Osteocyte (in vitro differentiated cells): ENCODE measurements at regions not wholly inside any gene's neighbourhood (a gene's known extent, or its start where the extent isn't known, plus 50 kb on each side); places are given as distances from the start of the nearest gene placed in this dataset.
"Not testable (repeated sequence)": the region's sequence is repeated elsewhere in the genome, so short reads cannot be mapped to it uniquely, and the experiment has no call there.

Experiments used
- DNase-seq: peaks from one replicate; pipeline ENCODE4 v3.0.0; 2021; ENCODE audit warnings: mixed read lengths; ENCODE audit not compliant: unreplicated experiment; ENCODE audit errors: extremely low spot score
- H3K27ac Mint-ChIP-seq: one replicate; pipeline ENCODE4 v1.8.0; 2021; ENCODE audit warnings: mild to moderate bottlenecking, mixed read lengths; ENCODE audit not compliant: unreplicated experiment
- H3K27me3 Mint-ChIP-seq: one replicate; pipeline ENCODE4 v1.8.0; 2021; ENCODE audit warnings: mixed read lengths; ENCODE audit not compliant: unreplicated experiment
- H3K36me3 Mint-ChIP-seq: one replicate; pipeline ENCODE4 v1.8.0; 2021; ENCODE audit warnings: mixed read lengths; ENCODE audit not compliant: unreplicated experiment
- H3K4me1 Mint-ChIP-seq: one replicate; pipeline ENCODE4 v1.8.0; 2021; ENCODE audit warnings: mixed read lengths; ENCODE audit not compliant: unreplicated experiment
- H3K4me3 Mint-ChIP-seq: one replicate; pipeline ENCODE4 v1.8.0; 2021; ENCODE audit warnings: mild to moderate bottlenecking, moderate library complexity, mixed read lengths; ENCODE audit not compliant: unreplicated experiment
- H3K9me3 Mint-ChIP-seq: one replicate; pipeline ENCODE4 v1.8.0; 2021; ENCODE audit warnings: mixed read lengths; ENCODE audit not compliant: unreplicated experiment
- TF ChIP-seq, protein P1 (sequence below): fragments of 200-600 bp; sonication (generic); IDR thresholded peaks from 2 replicates; pipeline ENCODE4 v1.5.0; 2021; ENCODE audit warnings: antibody characterized with exemption, mild to moderate bottlenecking, moderate library complexity

DNA sequence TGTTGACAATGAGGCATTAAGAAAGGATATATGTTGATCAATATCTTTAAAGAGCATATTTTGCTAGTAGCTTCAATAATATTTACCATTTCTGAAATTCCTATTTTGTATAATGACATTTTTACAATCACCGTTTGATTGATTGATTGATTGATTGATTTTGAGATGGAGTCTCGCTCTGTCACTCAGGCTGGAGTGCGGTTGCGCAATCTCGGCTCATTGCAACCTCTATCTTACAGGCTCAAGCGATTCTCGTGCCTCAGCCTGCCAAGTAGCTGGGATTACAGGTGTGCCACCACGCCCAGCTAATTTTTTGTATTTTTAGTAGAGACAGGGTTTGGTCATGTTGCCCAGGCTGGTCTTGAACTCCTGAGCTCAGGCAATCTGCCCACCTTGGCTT lies 150.9 kb upstream of the TEX13D start:
- DNase-seq, H3K27ac Mint-ChIP-seq, H3K36me3 Mint-ChIP-seq, H3K27me3 Mint-ChIP-seq, H3K4me3 Mint-ChIP-seq, H3K4me1 Mint-ChIP-seq: not testable (repeated sequence)
- peaks cover 22% of the 10 kb centered on the region for H3K9me3 Mint-ChIP-seq

- H3K4me3 Mint-ChIP-seq, result no peak overlapping the region
Observed at GRCh38 chrX:124190440-124190839, 142.0 kb upstream of the TEX13D start.

DNA sequence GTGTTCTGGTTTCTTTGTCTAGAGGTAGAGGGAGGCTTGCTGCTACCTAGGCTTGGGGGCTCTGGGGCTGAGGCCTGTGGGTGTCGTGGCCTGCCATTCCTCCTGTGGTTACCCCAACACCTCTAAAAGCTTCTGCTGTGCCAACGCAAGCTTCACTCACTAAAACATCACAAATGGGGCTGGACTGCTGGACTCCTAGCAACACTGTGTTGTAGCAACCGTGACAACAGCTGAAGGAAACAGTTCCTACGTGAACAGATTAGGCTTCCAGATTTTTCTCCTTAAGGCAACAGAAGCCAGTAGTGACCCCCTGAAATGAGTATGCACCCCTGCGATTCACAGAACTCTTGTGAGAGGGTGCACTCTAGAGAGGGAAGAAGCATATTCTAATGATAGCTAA lies 138.3 kb upstream of the TEX13D start:
- Mint-ChIP-seq H3K4me1 (no peaks in the 10 kb centered on the region), H3K27me3 (no peaks in the 10 kb centered on the region), H3K27ac (no peak overlapping the region), H3K9me3 (peaks cover 11% of the 10 kb centered on the region), H3K4me3 (no peak overlapping the region), H3K36me3 (no peaks in the 10 kb centered on the region)
- DNase-seq, result no peak
- TF ChIP-seq, protein P1, sequence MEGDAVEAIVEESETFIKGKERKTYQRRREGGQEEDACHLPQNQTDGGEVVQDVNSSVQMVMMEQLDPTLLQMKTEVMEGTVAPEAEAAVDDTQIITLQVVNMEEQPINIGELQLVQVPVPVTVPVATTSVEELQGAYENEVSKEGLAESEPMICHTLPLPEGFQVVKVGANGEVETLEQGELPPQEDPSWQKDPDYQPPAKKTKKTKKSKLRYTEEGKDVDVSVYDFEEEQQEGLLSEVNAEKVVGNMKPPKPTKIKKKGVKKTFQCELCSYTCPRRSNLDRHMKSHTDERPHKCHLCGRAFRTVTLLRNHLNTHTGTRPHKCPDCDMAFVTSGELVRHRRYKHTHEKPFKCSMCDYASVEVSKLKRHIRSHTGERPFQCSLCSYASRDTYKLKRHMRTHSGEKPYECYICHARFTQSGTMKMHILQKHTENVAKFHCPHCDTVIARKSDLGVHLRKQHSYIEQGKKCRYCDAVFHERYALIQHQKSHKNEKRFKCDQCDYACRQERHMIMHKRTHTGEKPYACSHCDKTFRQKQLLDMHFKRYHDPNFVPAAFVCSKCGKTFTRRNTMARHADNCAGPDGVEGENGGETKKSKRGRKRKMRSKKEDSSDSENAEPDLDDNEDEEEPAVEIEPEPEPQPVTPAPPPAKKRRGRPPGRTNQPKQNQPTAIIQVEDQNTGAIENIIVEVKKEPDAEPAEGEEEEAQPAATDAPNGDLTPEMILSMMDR, result no peak

More at GRCh38 chrX:124190440-124190839, 142.0 kb upstream of the TEX13D start:
- no peak for DNase-seq
- TF ChIP-seq, protein P1, result no peak
- Mint-ChIP-seq H3K36me3 (no peaks in the 10 kb centered on the region), H3K4me1 (no peaks in the 10 kb centered on the region), H3K9me3 (peaks cover 12% of the 10 kb centered on the region), H3K27ac (no peak overlapping the region), H3K27me3 (no peaks in the 10 kb centered on the region)

- no peak for DNase-seq
- TF ChIP-seq, protein P1, result no peak
- H3K27me3 Mint-ChIP-seq, result no peaks in the 10 kb centered on the region
- H3K4me3 Mint-ChIP-seq, result no peak overlapping the region
- peaks cover 11% of the 10 kb centered on the region for H3K9me3 Mint-ChIP-seq
- no peaks in the 10 kb centered on the region for H3K36me3 Mint-ChIP-seq
- H3K27ac Mint-ChIP-seq, result no peak overlapping the region
- H3K4me1 Mint-ChIP-seq, result no peaks in the 10 kb centered on the region
Observed at GRCh38 chrX:124194901-124195300, 137.6 kb upstream of the TEX13D start.

- H3K9me3 Mint-ChIP-seq, result peaks cover 17% of the 10 kb centered on the region
- no peak overlapping the region for H3K4me3 Mint-ChIP-seq
- no peaks in the 10 kb centered on the region for H3K4me1 Mint-ChIP-seq
- H3K27ac Mint-ChIP-seq, result no peak overlapping the region
- no peaks in the 10 kb centered on the region for H3K27me3 Mint-ChIP-seq
- no peaks in the 10 kb centered on the region for H3K36me3 Mint-ChIP-seq
- TF ChIP-seq, protein P1, result no peak
- no peak for DNase-seq
Observed at GRCh38 chrX:124203311-124203710, 129.1 kb upstream of the TEX13D start.

DNA sequence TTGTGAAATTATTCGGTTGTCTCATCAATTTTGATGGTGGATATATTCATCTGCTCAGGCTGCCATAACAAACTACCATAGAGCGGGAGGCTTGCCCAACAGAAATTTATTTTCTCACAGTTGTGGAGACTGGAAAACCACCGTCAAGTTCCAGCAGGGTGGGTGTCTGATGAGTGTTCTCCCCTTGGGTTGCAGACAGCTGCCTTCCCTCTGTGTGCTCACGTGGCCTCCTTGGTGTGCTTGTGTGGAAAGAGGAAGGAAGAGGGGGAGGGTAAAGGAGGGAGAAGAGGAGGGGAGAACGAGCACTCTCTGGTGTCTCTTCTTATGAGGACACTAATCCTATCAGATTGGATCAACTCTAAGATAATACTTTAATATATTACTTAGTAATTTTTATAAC lies 123.8 kb upstream of the TEX13D start:
- no peaks in the 10 kb centered on the region for H3K9me3 Mint-ChIP-seq
- no peaks in the 10 kb centered on the region for H3K27me3 Mint-ChIP-seq
- H3K4me3 Mint-ChIP-seq, result no peak overlapping the region
- no peak for DNase-seq
- H3K4me1 Mint-ChIP-seq, result no peaks in the 10 kb centered on the region
- TF ChIP-seq, protein P1, result no peak
- H3K36me3 Mint-ChIP-seq, result no peaks in the 10 kb centered on the region
- H3K27ac Mint-ChIP-seq, result no peak overlapping the region
